RKO (cell line): ENCODE measurements at regions not wholly inside any gene's neighbourhood (a gene's known extent, or its start where the extent isn't known, plus 50 kb on each side); places are given as distances from the start of the nearest gene placed in this dataset.

Experiments
- DNase-seq: peaks from one replicate; pipeline ENCODE4 v3.0.0-alpha.2; 2016; ENCODE audit warnings: low spot score

DNA sequence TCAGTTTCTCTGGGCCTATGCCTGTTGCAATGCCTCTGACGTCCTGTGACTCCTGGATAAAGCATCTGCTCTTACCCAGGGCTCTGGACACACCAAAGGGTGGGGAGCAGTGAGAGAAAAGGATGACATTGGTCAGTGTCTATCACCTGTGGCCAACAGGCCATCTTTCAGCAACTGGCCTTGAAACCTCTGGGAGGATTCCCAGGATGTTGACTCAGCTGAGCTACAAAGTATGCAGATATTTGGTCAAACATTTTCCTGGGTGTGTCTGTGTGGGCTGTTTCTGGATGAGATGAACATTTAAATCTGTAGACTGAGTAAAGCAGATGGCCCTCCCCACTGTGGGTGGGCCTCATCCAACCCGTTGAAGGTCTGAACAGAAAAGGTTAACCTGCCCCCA, 149.9 kb downstream of the SPATA19 start:
- DNase-seq: no peak

DNA sequence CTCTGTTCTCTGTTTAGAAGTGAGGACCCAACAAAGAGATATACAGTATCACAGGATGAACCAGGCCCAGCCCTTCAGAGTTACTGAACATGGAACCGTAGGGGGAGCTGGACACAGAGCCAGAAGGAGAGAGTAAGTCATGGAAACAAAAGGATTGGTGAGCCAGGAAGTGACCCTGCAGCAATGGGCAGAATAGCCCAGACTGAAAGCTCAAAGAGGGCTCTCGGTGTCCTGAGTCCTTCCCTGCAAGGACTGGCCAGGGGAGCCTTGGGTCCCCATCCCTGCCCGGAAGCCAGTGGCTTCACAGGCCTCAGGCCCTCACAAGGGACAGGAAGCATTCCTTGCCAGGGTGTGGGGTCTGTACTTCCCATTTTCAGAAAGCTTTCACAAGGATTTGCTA, 150.6 kb downstream of the SPATA19 start:
- no peak for DNase-seq

DNA sequence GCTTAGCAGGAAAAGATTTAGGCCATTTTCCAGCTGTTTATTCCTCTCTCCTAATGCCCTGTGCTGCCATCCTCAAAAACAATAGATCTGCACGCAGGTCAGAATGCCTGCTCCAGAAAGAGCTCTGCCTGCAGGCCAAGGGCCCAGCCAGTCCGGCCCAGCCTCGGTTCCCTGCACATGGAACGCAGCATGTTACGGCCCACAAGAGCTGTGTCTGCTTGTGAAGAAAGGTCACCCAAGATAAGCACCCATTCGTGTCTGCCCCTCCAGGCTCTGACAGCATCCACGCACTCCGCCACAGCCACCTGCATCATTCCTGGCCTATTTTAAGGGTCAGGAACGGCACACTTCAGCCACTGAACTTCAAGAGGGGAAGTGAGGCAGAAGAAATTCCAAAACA, 152.2 kb downstream of the SPATA19 start:
- DNase-seq: no peak

DNA sequence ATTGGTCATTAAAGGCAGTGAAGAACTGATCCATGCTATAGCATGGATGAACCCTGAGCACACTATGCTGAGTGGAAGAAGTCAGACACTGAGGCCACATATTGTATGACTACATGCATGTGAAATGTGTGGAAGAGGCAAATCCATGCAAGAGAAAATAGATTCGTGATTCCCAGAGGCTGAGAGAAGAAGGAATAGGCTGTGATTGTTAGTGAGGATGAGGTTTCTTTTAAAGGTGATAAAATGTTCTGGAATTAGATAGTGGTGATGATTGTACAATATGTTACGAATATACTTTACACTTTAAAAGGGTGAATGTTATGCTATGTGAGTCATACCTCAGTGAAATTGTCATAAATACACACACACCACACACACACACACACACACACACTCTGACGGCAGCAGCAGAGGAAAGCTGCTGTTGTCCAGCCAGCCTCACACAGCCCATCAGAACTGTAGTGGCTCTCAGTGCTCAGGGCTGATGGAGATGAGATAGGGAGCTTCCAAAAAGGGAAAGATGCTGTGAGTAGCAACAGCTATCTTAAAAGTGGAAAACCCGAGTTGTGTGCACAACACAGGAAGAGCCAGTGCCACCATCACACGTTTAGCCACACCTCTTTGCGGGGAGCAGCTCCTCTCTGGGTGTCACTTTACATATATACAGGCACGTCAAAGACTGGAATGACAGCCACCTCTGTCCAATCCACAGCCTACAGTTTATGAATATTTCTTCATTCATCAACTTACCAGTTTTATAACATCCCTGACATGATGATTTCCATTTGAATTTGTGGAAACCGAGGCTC, 153.0 kb downstream of the SPATA19 start:
- no peak for DNase-seq

DNA sequence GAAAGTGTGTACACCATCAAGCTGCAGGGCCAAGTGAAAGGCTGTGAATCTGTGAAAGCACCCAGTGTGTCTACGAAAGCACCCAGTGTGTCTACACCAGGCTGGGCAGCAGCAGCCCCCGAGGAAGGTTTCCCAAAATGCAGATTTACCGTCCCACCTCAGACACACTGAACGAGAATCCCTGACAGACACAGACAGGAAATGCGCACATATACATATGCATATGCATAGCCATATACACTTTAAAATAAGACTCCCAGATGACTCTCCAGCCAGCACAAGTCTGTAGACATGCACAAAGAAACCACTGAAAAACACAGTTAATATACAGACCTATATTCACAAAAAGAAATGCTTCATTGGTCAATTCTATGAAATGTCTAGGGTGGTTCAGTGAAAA, 155.5 kb upstream of the OPCML start:
- no peak for DNase-seq

DNA sequence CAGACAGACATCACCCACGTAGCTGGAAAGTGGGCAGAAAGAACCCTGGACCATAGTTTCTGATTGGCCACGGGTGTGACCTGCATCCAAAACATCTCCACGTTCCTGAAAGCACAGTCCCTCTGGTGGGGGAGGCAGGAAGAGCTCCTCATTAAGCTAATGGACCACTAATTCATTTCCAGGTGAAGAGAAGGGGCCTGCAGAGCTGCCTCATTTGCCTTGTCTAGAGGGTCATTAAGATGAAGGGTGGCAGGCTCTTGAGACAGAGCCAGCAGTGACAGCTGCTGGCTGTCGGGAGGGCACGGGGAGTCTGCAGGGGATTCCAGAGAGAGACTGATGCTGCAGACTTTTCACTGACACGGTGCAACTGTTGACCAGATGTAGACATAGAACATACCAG, 149.6 kb upstream of the OPCML start:
- DNase-seq: no peak

DNA sequence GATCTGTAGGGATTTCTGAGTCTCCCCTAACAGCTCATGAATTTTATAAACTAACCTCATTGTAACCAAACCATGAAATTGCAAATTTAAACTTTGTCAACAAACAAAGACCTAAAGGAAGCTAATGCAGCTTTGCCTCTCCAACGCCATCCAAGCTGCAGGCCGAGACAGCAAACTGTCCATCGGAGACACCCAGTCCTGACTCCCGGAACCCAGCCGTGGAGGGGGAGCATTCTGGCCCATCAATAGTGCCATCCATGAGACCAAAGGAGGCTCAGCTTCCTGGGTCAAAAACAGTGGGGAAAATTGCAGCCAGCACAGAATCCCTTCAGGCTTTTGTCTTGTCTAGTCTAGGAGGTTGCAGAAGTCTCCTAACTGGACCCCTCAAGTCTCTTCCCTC, 147.6 kb upstream of the OPCML start:
- no peak for DNase-seq

DNA sequence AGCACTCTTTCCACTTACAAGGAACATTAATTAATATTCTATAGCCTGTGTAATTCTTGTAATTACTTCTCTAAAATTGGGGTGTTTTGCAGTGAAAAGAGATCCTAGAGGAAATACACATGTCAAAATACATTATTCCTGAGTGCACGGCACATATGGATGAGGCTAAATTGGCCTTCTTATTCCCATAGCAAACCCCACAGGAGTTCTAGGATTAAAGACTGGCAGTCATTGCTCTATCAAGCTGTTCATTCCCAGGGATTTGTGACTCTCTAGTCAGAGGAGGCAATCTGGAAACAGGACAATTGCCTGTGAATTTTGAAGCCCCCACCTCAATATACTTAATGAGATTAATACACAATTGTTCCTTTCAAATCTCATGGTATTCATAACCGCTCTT, 145.9 kb upstream of the OPCML start:
- no peak for DNase-seq

DNA sequence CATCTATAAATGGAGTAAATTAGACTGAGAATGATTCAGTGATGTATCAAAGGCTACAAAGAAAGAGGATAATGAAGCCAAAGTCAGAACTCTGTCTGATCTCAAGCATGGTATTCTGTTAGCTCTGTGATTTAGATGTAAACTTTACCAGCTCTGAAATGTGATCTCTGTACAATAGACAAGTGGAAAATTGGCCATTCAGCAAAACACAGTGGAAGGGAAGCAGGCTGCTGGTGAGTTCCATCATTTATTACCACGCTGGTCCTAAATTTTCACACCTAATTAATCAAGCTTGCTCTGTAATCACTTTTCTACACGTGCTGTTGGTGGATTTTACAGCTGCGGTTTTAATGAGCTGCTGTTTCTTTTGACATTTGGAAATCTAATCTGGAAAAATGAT, 145.1 kb upstream of the OPCML start:
- DNase-seq: no peak

DNA sequence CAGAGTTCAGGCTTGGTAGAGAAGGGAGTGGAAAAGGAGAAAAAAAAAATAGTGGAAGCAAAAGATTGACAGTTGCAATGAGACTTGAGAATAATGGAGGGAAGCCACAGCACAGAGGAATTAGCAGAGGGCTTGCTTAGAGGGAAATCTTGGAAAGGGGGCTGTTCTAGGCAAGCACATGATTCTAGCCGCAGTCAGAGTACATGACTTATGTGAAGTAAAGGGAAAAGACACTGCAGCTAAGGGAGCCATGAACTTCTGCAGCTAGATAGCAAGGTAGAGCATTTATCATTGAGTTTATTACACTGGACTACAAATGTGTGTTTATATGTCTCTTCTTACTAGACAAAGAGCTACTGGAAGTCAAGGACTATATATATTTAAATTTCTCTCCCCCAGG, 144.0 kb upstream of the OPCML start:
- no peak for DNase-seq

DNA sequence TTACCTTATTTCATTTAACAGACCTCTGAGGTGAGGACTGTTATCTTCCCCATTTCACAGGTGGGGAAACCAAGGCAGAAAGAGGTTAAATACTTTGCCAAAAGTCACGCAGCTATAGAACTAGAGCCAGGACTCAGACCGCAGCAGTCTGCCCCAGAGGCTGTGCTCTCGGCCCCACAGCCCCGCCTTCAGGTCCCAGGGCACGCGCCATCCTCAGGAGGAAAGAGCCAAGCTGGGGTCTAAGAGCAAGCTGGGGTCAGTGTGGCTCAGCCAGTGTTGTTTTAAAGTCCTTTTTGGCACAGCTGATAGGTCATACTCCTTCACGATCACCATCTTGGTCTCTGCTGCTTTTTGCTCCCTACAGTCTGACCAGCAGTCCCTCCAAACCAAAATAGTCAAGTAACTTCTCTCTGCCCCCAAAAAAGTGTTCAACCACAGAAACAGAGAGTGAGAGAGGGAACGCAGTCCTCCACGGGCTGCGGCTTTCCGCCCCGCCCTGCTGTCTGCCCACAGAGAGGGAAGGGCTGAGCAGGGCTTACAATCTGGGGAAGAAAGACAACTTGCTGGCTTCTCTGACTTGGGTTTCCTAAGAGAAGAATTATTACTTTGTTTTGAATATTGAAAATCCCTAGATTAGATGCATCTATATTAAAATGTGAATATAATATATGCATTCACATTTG, 137.2 kb upstream of the OPCML start:
- no peak for DNase-seq

DNA sequence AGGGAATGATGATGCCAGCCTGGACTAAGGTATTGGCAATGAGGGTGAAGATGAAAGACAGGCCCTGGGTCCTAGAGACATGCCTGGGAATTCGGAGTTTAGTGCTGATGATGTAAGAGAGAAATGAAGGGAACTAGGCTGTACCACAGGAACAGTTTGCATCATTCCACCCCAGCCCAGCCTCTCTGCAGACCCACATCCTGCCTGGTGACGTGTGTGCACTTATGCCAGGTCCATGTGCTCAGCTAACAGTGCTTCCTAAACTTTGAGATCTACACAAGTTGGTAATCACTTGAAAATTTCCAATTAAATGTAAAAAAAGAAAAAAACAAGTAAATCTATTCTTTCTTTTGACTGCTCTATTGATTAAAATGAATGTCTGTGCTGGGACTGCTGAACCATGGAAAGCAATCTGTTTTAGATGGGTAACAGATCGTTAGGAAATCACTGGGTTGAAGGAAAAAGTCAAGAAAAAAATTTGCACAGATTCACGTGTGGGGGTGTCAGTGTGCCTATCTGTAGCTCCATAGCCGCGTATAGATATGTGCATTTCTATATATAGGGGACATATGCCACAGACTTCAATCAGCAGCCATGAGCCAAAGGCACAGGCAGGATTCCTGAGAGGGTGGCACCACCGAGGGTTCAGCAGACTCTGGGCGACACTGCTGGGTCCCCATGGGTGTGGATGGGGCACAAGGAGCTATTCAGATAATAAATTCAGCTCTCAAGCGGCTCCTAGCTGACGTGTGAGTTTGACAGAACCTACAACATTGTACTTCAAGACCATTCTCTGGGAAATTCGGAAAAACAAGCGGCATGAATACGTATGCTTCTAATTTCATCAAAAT, 131.1 kb upstream of the OPCML start:
- peak; percentile 1 for DNase-seq

DNA sequence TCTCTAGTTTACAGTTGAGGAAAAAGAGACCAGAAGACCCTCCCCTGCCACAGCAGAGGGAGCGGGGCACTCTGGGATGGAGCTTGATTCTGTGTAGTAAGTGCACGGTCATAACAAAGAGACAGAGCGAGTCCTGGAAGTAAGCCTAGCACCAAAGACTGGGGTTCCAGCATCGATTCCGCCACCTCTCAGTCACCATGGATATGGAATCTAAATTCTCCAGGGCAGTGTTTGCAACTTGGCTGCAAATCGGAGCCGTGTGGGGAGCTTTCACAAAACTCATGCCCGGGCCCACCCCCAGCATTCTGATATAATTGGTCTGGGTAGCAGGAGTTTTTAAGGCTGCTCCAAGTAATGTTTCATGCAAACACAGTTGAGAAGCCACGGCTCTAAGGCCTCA, 129.5 kb upstream of the OPCML start:
- DNase-seq: no peak

DNA sequence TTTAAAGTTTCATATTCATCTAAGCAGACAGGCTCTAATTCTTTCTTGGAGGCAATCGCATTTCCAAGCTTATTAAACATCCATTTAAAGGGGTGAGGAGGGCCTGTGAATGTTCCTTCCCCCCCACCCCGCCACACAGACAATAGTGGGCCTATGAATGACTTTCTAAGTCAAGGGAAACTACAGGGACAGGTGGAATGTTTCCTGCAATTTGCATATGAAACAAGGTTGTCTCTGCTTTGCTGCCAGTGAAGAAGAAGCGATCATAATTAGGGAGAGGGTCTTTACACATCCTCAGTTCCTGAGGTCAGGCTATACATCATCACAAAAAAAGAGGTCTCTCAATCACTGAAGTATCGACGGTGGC, 127.9 kb upstream of the OPCML start:
- no peak for DNase-seq

DNA sequence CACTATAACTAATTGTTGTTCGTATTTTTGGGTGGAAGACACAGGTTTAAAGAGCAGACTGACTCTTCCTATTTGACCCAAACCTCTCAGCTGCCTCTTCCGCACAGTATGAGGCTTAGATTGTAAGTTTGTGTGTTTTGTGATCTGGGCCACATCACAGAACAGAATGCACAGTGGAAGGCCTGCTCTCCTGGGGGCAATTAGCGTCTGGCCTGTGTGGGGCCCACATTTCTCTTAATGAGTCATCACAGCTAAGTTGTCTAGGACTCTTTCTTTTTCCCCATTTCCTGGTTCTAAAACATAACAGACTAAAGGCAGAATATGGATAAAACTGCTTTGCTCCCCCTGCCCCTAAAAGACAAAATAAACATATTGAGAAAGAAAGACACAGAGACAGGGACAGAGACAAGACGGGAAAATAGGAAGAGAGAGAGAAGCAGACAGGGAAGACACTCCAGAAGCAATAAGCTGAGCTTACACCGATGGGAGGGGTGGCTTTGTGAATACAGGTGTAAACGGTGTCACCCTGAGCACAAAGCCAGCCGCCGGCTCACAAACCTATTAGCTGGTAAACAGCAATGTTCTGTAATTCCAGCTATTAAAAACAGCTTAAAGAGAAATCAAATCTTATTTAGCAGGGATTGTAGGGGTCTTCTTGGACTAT, 127.4 kb upstream of the OPCML start:
- no peak for DNase-seq

DNA sequence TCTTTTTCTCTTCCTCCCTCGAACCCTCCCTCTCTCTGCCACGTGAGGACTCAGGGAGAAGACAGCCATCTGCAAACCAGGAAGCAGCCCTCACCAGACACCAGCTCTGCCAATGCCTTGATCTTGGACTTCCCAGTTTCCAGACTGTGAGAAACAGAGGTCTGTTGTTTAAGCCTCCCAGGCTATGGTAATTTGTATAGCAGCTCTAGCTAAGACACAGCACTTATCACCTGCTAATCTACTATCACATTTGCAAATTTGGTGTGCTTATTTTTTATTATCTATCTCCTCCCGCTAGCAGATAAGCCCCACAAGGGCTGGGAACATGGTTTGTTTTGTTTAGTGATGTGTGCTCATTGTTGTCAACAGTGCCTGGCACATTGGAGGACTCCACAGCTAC, 124.8 kb upstream of the OPCML start:
- no peak for DNase-seq

DNA sequence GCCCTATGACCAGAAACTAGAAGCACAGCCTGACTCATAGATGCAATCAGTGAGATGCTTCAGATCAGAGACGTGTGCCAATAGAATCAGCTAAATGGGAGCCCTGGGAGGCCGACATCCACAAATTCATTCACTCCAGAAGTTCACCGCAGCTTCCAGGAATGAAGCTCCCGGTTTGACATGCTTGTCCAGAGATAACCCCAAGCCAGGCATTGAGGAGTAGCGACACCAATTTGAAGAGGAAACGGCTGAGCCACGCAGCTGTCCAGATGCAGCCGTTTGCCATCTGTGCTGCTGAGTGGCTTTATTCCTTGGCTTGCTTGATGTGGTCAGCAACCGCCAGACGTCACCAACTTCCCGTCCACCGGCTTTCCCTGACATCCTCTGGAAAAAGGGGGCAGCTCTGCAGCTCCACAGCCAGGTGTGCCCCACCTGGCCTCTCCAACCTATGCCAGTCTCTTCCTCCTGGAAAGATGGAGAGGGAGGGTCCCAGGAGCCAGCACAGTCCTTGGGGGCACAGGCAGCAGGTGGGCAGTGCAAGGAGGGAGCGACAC, 123.9 kb upstream of the OPCML start:
- DNase-seq: no peak

DNA sequence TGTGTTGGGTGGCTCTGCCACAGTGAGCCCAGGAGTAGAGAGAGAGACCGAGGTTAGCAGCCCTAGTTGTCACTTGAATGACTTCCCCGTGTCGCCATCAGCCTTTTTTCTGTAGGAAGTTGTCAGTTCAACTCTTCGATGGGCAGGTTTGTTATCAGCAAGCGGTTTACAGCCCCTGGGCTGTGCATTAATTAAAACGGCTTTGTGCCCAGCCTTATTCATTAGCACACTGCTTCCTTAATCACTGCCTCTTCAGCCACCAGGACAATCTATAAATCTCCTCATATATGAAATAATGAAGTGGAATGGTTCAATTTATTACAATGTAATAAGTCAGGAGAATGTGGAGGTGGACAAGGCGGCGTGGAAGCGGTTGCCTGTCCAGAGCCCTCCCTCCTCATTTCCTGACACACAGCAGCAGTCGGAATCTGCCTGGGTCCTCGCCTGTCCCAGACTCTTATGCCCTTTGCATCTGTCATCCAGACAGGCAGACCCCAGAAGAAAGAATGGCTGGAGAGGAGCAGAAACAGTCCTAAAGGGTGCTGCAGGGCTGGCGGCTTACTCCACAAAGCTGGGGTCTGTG, 122.4 kb upstream of the OPCML start:
- DNase-seq: no peak

DNA sequence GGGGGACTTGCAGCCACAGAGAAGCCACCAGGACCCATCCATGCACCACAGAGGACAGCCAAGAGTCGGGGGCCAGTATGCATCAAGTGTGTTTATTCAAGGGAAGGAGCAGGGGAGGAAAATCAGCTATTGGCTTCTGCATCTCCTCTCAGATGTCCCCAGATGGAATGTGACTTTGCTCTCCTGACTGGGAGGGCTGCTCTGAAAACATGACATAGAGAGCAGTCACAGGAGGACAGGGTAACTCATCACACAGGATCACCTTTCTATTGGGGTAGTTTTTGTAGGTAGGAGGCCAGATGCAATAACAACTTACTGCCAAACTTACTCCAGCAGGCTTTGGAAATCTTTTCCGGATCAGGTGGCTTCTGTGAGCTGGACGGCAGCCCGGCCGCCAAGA, 121.0 kb upstream of the OPCML start:
- no peak for DNase-seq

DNA sequence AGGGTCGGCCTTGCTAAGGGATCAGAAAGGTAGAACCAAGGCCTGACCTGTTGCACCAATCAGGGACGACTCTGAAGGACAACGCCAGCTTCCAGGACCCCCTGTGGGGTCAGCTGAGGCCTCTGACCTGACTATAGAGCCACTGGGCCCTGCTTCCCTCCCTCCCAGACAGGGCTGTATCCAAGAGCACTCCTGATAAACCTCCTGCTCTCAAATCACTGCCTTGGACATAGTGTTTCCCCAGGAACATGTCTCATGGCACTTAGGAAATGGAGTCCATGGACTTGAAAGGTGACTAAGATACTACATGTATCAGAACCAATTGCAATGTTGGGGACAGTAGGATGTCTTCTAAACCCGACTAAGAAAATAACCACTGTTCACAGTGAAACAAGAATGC, 117.8 kb upstream of the OPCML start:
- DNase-seq: no peak

DNA sequence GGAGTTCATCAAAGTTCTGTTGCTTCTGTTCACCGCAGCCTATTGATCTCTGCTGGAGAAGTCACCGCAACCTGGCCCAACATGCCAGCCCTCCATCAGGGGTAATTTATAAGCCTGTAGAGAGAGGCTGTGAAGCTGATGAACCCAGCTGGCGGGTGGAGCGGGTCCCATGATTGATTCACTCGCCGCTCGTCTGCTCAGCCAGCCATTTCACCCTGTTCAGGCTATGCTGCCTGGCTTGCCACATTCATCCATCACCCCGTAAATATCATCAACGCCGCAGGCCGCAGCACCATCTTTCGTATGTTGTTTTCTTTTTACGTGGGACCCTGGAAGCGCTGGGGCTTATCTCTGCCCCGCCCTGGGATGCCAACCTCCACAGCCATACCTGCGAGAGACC, 116.7 kb upstream of the OPCML start:
- no peak for DNase-seq

DNA sequence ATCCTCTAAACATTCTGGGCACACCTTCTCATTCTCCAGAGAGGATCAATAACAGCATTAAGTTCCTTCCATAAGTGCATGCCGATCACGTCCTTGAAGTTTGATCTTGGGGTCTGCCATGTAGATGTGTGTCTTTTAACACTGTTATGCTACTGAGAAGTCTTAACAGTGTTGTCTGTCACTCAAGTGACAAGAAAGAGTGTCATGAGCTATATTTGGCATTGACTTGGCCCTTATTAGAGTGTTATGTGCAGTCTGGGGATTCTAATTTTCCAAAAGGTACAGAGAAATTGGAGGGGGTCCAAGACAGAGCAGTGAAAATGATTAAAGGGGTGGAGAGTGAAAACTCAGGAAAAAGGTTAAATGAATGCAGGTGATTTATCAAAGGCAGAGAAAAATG, 107.1 kb upstream of the OPCML start:
- DNase-seq: no peak
